Keratinocyte (primary cell): ENCODE measurements at regions not wholly inside any gene's neighbourhood (a gene's known extent, or its start where the extent isn't known, plus 50 kb on each side); places are given as distances from the start of the nearest gene placed in this dataset.
"Not testable (repeated sequence)": the region's sequence is repeated elsewhere in the genome, so short reads cannot be mapped to it uniquely, and the experiment has no call there.

Source experiments
- DNase-seq: peaks from one replicate; pipeline ENCODE4 v3.0.0-alpha.2; 2011; ENCODE audit warnings: low read depth, missing footprints, low spot score
- FAIRE-seq: peaks from 2 replicates; lab custom pipeline; 2011; peaks lifted over from hg19 to GRCh38; lab: Jason Lieb, UNC
- H2AFZ ChIP-seq: 2 replicates; pipeline ENCODE4 v1.6.0; 2012; ENCODE audit warnings: low read length, control low read depth, inconsistent platforms; ENCODE audit not compliant: control insufficient read depth
- H3K27ac ChIP-seq: 2 replicates; pipeline ENCODE4 v1.5.1; 2011; ENCODE audit warnings: low read length; ENCODE audit not compliant: control insufficient read depth, insufficient read depth
- H3K27me3 ChIP-seq: 3 replicates; pipeline ENCODE4 v1.6.0; 2011; ENCODE audit warnings: low read length; ENCODE audit not compliant: control insufficient read depth, insufficient read depth; ENCODE audit errors: extremely low read depth
- H3K36me3 ChIP-seq, 2 experiments: 2 replicates in 1 of 2; 3 replicates in 1 of 2; pipeline ENCODE4 v1.5.1; 2011; ENCODE audit warnings: low read length in 2 of 2, mild to moderate bottlenecking in 1 of 2; ENCODE audit not compliant: control insufficient read depth in 2 of 2, insufficient read depth in 2 of 2; ENCODE audit errors: extremely low read depth in 1 of 2
- H3K4me1 ChIP-seq: 3 replicates; pipeline ENCODE4 v1.5.1; 2011; ENCODE audit warnings: low read length; ENCODE audit not compliant: control insufficient read depth, insufficient read depth; ENCODE audit errors: extremely low read depth
- H3K4me2 ChIP-seq: 3 replicates; pipeline ENCODE4 v1.6.0; 2011; ENCODE audit warnings: low read depth, low read length; ENCODE audit not compliant: control insufficient read depth, insufficient read depth; ENCODE audit errors: extremely low read depth
- H3K4me3 ChIP-seq, 3 experiments: fragments of 200-600 bp in 1 of 3; sonication (generic) in 1 of 3; 2 replicates in 2 of 3; 3 replicates in 1 of 3; pipeline ENCODE4 v1.5.1; 2011 to 2016; ENCODE audit warnings: low read length in 3 of 3, mild to moderate bottlenecking in 3 of 3, control low read depth in 2 of 3, inconsistent platforms in 1 of 3, low read depth in 1 of 3, mixed read lengths in 1 of 3, mixed run types in 1 of 3, moderate library complexity in 1 of 3; ENCODE audit not compliant: control insufficient read depth in 2 of 3, insufficient read depth in 2 of 3; ENCODE audit errors: extremely low read depth in 1 of 3
- H3K79me2 ChIP-seq: 2 replicates; pipeline ENCODE4 v1.6.0; 2012; ENCODE audit warnings: low read length; ENCODE audit not compliant: control insufficient read depth, insufficient read depth
- H3K9ac ChIP-seq: 3 replicates; pipeline ENCODE4 v1.6.0; 2011; ENCODE audit warnings: low read length; ENCODE audit not compliant: control insufficient read depth, insufficient read depth; ENCODE audit errors: extremely low read depth
- H3K9me1 ChIP-seq: 3 replicates; pipeline ENCODE4 v1.6.0; 2011; ENCODE audit warnings: low read length; ENCODE audit not compliant: control insufficient read depth, insufficient read depth; ENCODE audit errors: extremely low read depth
- H3K9me3 ChIP-seq: 2 replicates; pipeline ENCODE4 v1.5.1; 2012; ENCODE audit warnings: low read depth, low read length; ENCODE audit not compliant: control insufficient read depth
- H4K20me1 ChIP-seq: 3 replicates; pipeline ENCODE4 v1.6.0; 2011; ENCODE audit warnings: low read length; ENCODE audit not compliant: control insufficient read depth, insufficient read depth; ENCODE audit errors: extremely low read depth
- EZH2 ChIP-seq: IDR thresholded peaks from one replicate; pipeline ENCODE4 v1.6.1; 2012; ENCODE audit warnings: inconsistent platforms, mild to moderate bottlenecking, low read length, moderate library complexity
- dilution Hi-C: fragments of 300-500 bp; cut with MboI; formaldehyde crosslinking; loops from one replicate; pipeline ENCODE4 v1.7.0; 2020; ENCODE audit warnings: low sequenced_read_pairs; ENCODE audit not compliant: extremely low pct_ligation_motif_present
- TF ChIP-seq, protein P1 (sequence below), 3 experiments: IDR thresholded peaks in 1 of 3; conservative IDR thresholded peaks in 1 of 3; optimal IDR thresholded peaks in 1 of 3; 2 replicates in 2 of 3; 3 replicates in 1 of 3; pipeline versions ENCODE3 to v1.5.1; 2011; ENCODE audit warnings: low read length in 3 of 3, mild to moderate bottlenecking in 3 of 3, moderate library complexity in 2 of 3, control low read depth in 1 of 3, inconsistent platforms in 1 of 3; ENCODE audit not compliant: insufficient read depth in 2 of 3; ENCODE audit errors: extremely low read depth in 1 of 3

DNA sequence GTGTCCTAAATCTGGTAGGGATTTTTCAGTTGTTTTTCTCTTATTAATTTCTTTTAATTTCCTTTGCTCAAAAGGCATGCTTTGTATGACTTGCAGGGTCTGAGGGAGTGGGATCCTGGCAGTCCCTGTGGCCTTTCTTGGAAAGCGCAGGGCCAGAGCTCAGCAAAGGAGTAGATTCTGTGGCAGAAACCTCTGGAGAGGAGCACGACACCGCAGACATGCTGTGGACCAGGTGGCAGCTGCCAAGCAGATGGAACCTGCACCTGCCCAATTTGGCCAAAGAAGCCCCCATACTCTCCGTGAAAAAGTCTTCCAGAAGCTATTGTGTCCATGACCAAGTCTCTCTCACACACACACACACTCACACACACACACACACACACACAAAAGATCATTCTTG is 78.9 kb upstream of the FGF3 start:
- Histone ChIP-seq H3K4me1 (no peaks in the 10 kb centered on the region), H3K36me3 (no peaks in the 10 kb centered on the region)

DNA sequence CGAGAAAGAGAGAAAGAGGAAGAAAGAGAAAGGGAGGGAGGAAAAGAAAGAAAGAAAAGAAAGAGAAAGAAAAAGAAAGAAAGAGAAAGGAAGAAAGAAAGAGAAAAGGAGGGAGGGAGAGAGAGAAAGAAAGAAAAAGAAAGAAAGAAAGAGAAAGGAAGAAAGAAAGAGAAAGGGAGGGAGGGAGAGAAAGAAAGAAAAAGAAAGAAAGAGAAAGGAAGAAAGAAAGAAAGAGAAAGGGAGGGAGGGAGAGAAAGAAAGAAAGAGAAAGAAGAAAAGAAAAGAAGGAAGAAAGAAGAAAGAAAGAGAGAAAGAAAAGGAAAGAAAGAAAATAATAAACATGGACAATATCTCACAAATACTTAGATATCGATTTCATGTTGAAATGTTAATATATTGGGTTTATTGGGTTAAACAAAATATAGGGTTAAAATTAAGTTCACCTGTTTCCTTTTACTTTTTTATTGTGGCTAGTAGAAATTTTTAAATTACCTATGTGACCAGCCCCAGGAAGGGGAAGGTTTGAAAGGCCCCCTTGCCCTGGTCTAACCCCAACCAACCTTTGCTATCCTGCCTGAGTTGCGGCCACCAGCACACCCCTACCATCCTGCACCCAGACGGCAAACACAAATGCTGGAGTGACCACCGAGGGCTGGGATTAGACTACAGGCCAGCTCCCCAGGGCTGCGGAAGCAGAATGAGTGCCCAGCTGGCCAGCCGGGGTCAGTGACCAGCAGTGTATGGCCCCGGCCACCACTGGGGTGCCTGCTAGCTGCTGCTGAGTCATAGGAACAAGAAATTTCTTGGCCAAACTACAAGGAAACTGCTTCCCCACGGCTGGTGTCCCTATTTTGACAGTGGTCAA is 81.0 kb upstream of the FGF3 start:
- no peak overlapping the region for H2AFZ ChIP-seq
- DNase-seq (no peak), FAIRE-seq (no peak)
- H3K9me3 ChIP-seq: no peaks in the 10 kb centered on the region
- H3K27me3 ChIP-seq: peaks cover 10% of the 10 kb centered on the region
- dilution Hi-C loops: no loop called here
- TF ChIP-seq EZH2: no peak
- TF ChIP-seq, protein P1, sequence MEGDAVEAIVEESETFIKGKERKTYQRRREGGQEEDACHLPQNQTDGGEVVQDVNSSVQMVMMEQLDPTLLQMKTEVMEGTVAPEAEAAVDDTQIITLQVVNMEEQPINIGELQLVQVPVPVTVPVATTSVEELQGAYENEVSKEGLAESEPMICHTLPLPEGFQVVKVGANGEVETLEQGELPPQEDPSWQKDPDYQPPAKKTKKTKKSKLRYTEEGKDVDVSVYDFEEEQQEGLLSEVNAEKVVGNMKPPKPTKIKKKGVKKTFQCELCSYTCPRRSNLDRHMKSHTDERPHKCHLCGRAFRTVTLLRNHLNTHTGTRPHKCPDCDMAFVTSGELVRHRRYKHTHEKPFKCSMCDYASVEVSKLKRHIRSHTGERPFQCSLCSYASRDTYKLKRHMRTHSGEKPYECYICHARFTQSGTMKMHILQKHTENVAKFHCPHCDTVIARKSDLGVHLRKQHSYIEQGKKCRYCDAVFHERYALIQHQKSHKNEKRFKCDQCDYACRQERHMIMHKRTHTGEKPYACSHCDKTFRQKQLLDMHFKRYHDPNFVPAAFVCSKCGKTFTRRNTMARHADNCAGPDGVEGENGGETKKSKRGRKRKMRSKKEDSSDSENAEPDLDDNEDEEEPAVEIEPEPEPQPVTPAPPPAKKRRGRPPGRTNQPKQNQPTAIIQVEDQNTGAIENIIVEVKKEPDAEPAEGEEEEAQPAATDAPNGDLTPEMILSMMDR (optimal IDR thresholded peaks at IDR 0.05 in 1 of 3, IDR thresholded peaks at IDR 0.05 in 1 of 3, conservative IDR thresholded peaks at IDR 0.05 in 1 of 3; ENCODE audit: extremely low read depth in 1 of 3, insufficient read depth in 2 of 3, low read length in 3 of 3): no peak
- no peak overlapping the region for H3K4me3 ChIP-seq
- H3K79me2 ChIP-seq: no peaks in the 10 kb centered on the region
- no peak overlapping the region for H3K9ac ChIP-seq
- no peaks in the 10 kb centered on the region for H3K36me3 ChIP-seq
- H3K9me1 ChIP-seq: no peaks in the 10 kb centered on the region
- H3K27ac ChIP-seq: no peak overlapping the region
- no peaks in the 10 kb centered on the region for H4K20me1 ChIP-seq
- no peak overlapping the region for H3K4me2 ChIP-seq
- no peaks in the 10 kb centered on the region for H3K4me1 ChIP-seq

More for the DNA sequence above, 78.9 kb upstream of the FGF3 start:
- Histone ChIP-seq H3K79me2 (no peaks in the 10 kb centered on the region), H2AFZ (no peak overlapping the region), H3K4me2 (no peak overlapping the region), H3K9me1 (no peaks in the 10 kb centered on the region), H3K9ac (no peak overlapping the region), H4K20me1 (no peaks in the 10 kb centered on the region), H3K9me3 (no peaks in the 10 kb centered on the region), H3K27me3 (peaks cover 23% of the 10 kb centered on the region), H3K4me3 (no peak overlapping the region), H3K27ac (no peak overlapping the region)
- no peak for FAIRE-seq
- DNase-seq: no peak
- dilution Hi-C loops: no loop called here
- no peak for TF ChIP-seq EZH2
- TF ChIP-seq, protein P1 (optimal IDR thresholded peaks at IDR 0.05 in 1 of 3, IDR thresholded peaks at IDR 0.05 in 1 of 3, conservative IDR thresholded peaks at IDR 0.05 in 1 of 3; ENCODE audit: extremely low read depth in 1 of 3, insufficient read depth in 2 of 3, low read length in 3 of 3): no peak

DNA sequence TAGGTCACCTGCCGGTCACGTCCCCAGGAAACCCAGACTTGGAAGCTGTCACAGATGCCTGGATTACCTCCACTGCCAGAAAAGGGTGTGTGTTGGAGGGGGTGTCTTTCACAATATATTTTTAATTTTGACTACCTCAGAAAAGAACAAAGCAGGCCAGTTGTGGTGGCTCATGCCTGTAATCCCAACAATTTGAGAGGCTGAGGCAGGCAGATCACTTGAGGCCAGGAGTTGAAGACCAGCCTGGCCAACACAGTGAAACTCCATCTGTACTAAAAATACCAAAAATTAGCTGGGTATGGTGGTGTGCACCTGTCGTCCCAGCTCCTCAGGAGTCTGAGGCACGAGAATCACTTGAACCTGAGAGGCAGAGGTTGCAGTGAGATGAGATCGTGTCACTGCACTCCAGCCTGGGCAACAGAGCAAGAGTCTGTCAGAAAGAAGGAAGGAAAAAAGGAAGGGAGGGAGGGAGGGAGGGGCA is 81.6 kb upstream of the FGF3 start:
- H3K36me3 ChIP-seq, H3K79me2 ChIP-seq, dilution Hi-C loops, H3K27ac ChIP-seq, H3K27me3 ChIP-seq, H3K4me3 ChIP-seq, FAIRE-seq, H4K20me1 ChIP-seq, H3K4me1 ChIP-seq, DNase-seq, H3K9ac ChIP-seq, H3K9me3 ChIP-seq, H2AFZ ChIP-seq, H3K9me1 ChIP-seq, H3K4me2 ChIP-seq: not testable (repeated sequence)
